GM19328 (cell line): ENCODE measurements at regions not wholly inside any gene's neighbourhood (a gene's known extent, or its start where the extent isn't known, plus 50 kb on each side); places are given as distances from the start of the nearest gene placed in this dataset.
"Not testable (repeated sequence)": the region's sequence is repeated elsewhere in the genome, so short reads cannot be mapped to it uniquely, and the experiment has no call there.

Experiments used
- ATAC-seq: cut with Tn5 transposase; IDR thresholded peaks from one replicate; pipeline ENCODE4 v1.9.1; 2021; ENCODE audit warnings: mild to moderate bottlenecking, moderate library complexity; ENCODE audit not compliant: unreplicated experiment

- no peak for ATAC-seq
Observed at GRCh38 chr7:68122801-68123200, 1126.2 kb downstream of the TYW1 start.

GRCh38 chr7:68125168-68125567, 1128.5 kb downstream of the TYW1 start:
- ATAC-seq, result no peak

- ATAC-seq, result no peak
Observed at GRCh38 chr7:68133045-68133444, 1136.4 kb downstream of the TYW1 start.

GRCh38 chr7:68143345-68143744, 1146.7 kb downstream of the TYW1 start:
- no peak for ATAC-seq

GRCh38 chr7:68146983-68147382, 1150.3 kb downstream of the TYW1 start:
- no peak for ATAC-seq

GRCh38 chr7:68147614-68148238, 1151.1 kb downstream of the TYW1 start:
- no peak for ATAC-seq

- ATAC-seq, result no peak
Observed at GRCh38 chr7:68148440-68148839, 1151.8 kb downstream of the TYW1 start.

- ATAC-seq, result no peak
Observed at GRCh38 chr7:68152205-68152604, 1155.6 kb downstream of the TYW1 start.

GRCh38 chr7:68155676-68156075, 1159.0 kb downstream of the TYW1 start:
- no peak for ATAC-seq

- no peak for ATAC-seq
Observed at GRCh38 chr7:68158686-68159295, 1162.2 kb downstream of the TYW1 start.

- no peak for ATAC-seq
Observed at GRCh38 chr7:68162712-68163111, 1166.1 kb downstream of the TYW1 start.

- no peak for ATAC-seq
Observed at GRCh38 chr7:68166525-68166924, 1169.9 kb downstream of the TYW1 start.

- no peak for ATAC-seq
Observed at GRCh38 chr7:68173513-68173912, 1176.9 kb downstream of the TYW1 start.

- no peak for ATAC-seq
Observed at GRCh38 chr7:68176974-68177373, 1180.3 kb downstream of the TYW1 start.

- ATAC-seq, result no peak
Observed at GRCh38 chr7:68180761-68181160, 1184.1 kb downstream of the TYW1 start.

- ATAC-seq, result no peak
Observed at GRCh38 chr7:68183176-68183575, 1186.5 kb downstream of the TYW1 start.

- ATAC-seq, result no peak
Observed at GRCh38 chr7:68185631-68186456, 1189.2 kb downstream of the TYW1 start.

- ATAC-seq, result no peak
Observed at GRCh38 chr7:68187532-68187931, 1190.9 kb downstream of the TYW1 start.

GRCh38 chr7:68192941-68193340, 1196.3 kb downstream of the TYW1 start:
- no peak for ATAC-seq

GRCh38 chr7:68195642-68196041, 1199.0 kb downstream of the TYW1 start:
- not testable (repeated sequence) for ATAC-seq

- ATAC-seq, result no peak
Observed at GRCh38 chr7:68200051-68200670, 1203.5 kb downstream of the TYW1 start.

GRCh38 chr7:68203251-68203650, 1206.6 kb downstream of the TYW1 start:
- ATAC-seq, result no peak
